A549 (cell line): ENCODE measurements at regions not wholly inside any gene's neighbourhood (a gene's known extent, or its start where the extent isn't known, plus 50 kb on each side); places are given as distances from the start of the nearest gene placed in this dataset.

Experiments
- ATAC-seq, 2 experiments: fragments of 200-7000 bp in 1 of 2; fragments of >200 bp in 1 of 2; cut with Nextera tagmentation in 1 of 2; cut with Tn5 transposase in 1 of 2; 3 replicates each; pipeline versions ENCODE4 v1.8.0 to v1.9.1; 2018 to 2020; ENCODE audit warnings: mild to moderate bottlenecking in 1 of 2, moderate library complexity in 1 of 2
- CTCF ChIA-PET: fragments of 300-600 bp; sonication (Branson Sonifier 250); formaldehyde crosslinking; extraction: SDS; loops from one replicate; lab custom pipeline; 2021; ENCODE audit warnings: antibody characterized with exemption, inconsistent platforms; lab: Yijun Ruan, JAX
- POLR2A ChIA-PET: fragments of 350-600 bp; formaldehyde crosslinking; extraction: SDS; loops from one replicate; lab custom pipeline; 2021; ENCODE audit warnings: antibody characterized with exemption, inconsistent platforms; lab: Yijun Ruan, JAX
- DNase-seq, 2 experiments: peaks; one replicate each; pipeline versions ENCODE4 v3.0.0 to v3.0.0-alpha.2; 2011 to 2016; ENCODE audit warnings: low read depth in 1 of 2, low spot score in 1 of 2
- FAIRE-seq: peaks from 2 replicates; lab custom pipeline; 2011; peaks lifted over from hg19 to GRCh38; lab: Jason Lieb, UNC
- H3K27ac ChIP-seq, 2 experiments: fragments of >200 bp; sonication (Bioruptor Twin); formaldehyde crosslinking; 3 replicates each; pipeline ENCODE4 v1.5.1; 2016 to 2017
- H3K4me1 ChIP-seq: fragments of >200 bp; sonication (Bioruptor Twin); formaldehyde crosslinking; 3 replicates; pipeline ENCODE4 v1.6.1; 2016
- H3K4me2 ChIP-seq: fragments of >200 bp; sonication (Bioruptor Twin); formaldehyde crosslinking; 3 replicates; pipeline ENCODE4 v1.6.1; 2016
- H3K4me3 ChIP-seq: fragments of >200 bp; sonication (Bioruptor Twin); formaldehyde crosslinking; 3 replicates; pipeline ENCODE4 v1.5.1; 2016
- H3K9me3 ChIP-seq: fragments of >200 bp; sonication (Bioruptor Twin); formaldehyde crosslinking; 3 replicates; pipeline ENCODE4 v1.6.1; 2016
- CBX2 ChIP-seq: fragments of 200-600 bp; sonication (generic); IDR thresholded peaks from 2 replicates; pipeline ENCODE4 v1.6.1; 2016; ENCODE audit warnings: low read depth, mild to moderate bottlenecking, borderline replicate concordance
- CEBPB ChIP-seq, 2 experiments: fragments of >200 bp in 1 of 2; sonication (Bioruptor Twin) in 1 of 2; formaldehyde crosslinking in 1 of 2; IDR thresholded peaks; 2 replicates each; pipeline ENCODE4 v1.6.1; 2012 to 2016
- CHD2 ChIP-seq: fragments of 150-350 bp; IDR thresholded peaks from 2 replicates; pipeline ENCODE4 v1.6.1; 2014; ENCODE audit warnings: low read length; ENCODE audit not compliant: partially characterized antibody
- EHF ChIP-seq: fragments of 250-450 bp; sonication (Bioruptor Pico); IDR thresholded peaks from 2 replicates; pipeline ENCODE4 v1.5.0; 2020; ENCODE audit warnings: mild to moderate bottlenecking
- FOSB ChIP-seq: fragments of 250-450 bp; sonication (Bioruptor Pico); IDR thresholded peaks from 2 replicates; pipeline ENCODE4 v1.5.0; 2020; ENCODE audit warnings: mild to moderate bottlenecking, moderate library complexity
- GATA3 ChIP-seq: IDR thresholded peaks from 2 replicates; pipeline ENCODE4 v1.6.1; 2012; ENCODE audit warnings: borderline replicate concordance
- HDAC2 ChIP-seq: fragments of 200-600 bp; sonication (generic); IDR thresholded peaks from 2 replicates; pipeline ENCODE4 v1.6.1; 2016
- HES2 ChIP-seq: fragments of >200 bp; sonication (Bioruptor Twin); formaldehyde crosslinking; IDR thresholded peaks from 2 replicates; pipeline ENCODE4 v1.6.1; 2016
- HOXA7 ChIP-seq: fragments of 250-450 bp; sonication (Bioruptor Pico); IDR thresholded peaks from 2 replicates; pipeline ENCODE4 v1.5.0; 2020; ENCODE audit warnings: mild to moderate bottlenecking, moderate library complexity
- KDM1A ChIP-seq: fragments of 200-600 bp; sonication (generic); IDR thresholded peaks from 2 replicates; pipeline ENCODE4 v1.6.1; 2016; ENCODE audit warnings: low read depth, mild to moderate bottlenecking
- MAFK ChIP-seq: fragments of 450-650 bp; IDR thresholded peaks from 2 replicates; pipeline ENCODE4 v1.6.1; 2014; ENCODE audit not compliant: partially characterized antibody
- MAZ ChIP-seq: fragments of 150-350 bp; IDR thresholded peaks from 2 replicates; pipeline ENCODE4 v1.6.1; 2014; ENCODE audit warnings: antibody characterized with exemption, low read depth, low read length, borderline replicate concordance
- MYC ChIP-seq: IDR thresholded peaks from 2 replicates; pipeline ENCODE4 v1.6.1; 2012; ENCODE audit warnings: mild to moderate bottlenecking, inconsistent platforms, low read length, improper control_type of control experiment, borderline replicate concordance
- NFE2L2 ChIP-seq: fragments of 150-350 bp; conservative IDR thresholded peaks from 2 replicates; pipeline ENCODE4 v1.6.1; 2014; ENCODE audit warnings: low read length
- PBX3 ChIP-seq: IDR thresholded peaks from 2 replicates; pipeline ENCODE4 v1.6.1; 2012
- RARB ChIP-seq: fragments of 250-450 bp; sonication (Bioruptor Pico); IDR thresholded peaks from 2 replicates; pipeline ENCODE4 v1.8.0; 2021; ENCODE audit warnings: mild to moderate bottlenecking, moderate library complexity
- SMC3 ChIP-seq: fragments of >200 bp; sonication (Bioruptor Twin); formaldehyde crosslinking; IDR thresholded peaks from 3 replicates; pipeline ENCODE4 v1.6.1; 2018; ENCODE audit warnings: inconsistent platforms
- SREBF2 ChIP-seq: fragments of 450-650 bp; IDR thresholded peaks from 2 replicates; pipeline ENCODE4 v1.6.1; 2014; ENCODE audit warnings: mild to moderate bottlenecking, moderate library complexity
- TFCP2L1 ChIP-seq: fragments of 250-450 bp; sonication (Bioruptor Pico); IDR thresholded peaks from 2 replicates; pipeline ENCODE4 v1.5.0; 2021; ENCODE audit warnings: mild to moderate bottlenecking
- ZC3H11A ChIP-seq: fragments of 450-650 bp; IDR thresholded peaks from 2 replicates; pipeline ENCODE4 v1.6.1; 2014; ENCODE audit warnings: antibody characterized with exemption, mild to moderate bottlenecking
- ZFP36 ChIP-seq: fragments of 450-650 bp; IDR thresholded peaks from 2 replicates; pipeline ENCODE4 v1.6.1; 2014; ENCODE audit warnings: borderline replicate concordance; ENCODE audit not compliant: partially characterized antibody
- ZSCAN20 ChIP-seq: fragments of 250-450 bp; sonication (Bioruptor Pico); IDR thresholded peaks from 2 replicates; pipeline ENCODE4 v1.8.0; 2022; ENCODE audit warnings: mild to moderate bottlenecking, moderate library complexity
- WGBS: methylation state at CpG from one replicate; pipeline ENCODE4 v1.1.6; 2017; ENCODE audit errors: missing lambda C conversion rate; 5-methylcytosine and 5-hydroxymethylcytosine counted together

GRCh38 chr10:64555666-64556065 lies 1034.5 kb downstream of the REEP3 start:
- Histone ChIP-seq H3K4me3 (no peak overlapping the region), H3K9me3 (no peaks in the 10 kb centered on the region), H3K4me1 (no peaks in the 10 kb centered on the region), H3K27ac (no peak overlapping the region)
- POLR2A ChIA-PET: no interaction called here
- ATAC-seq (no peak), DNase-seq (no peak)
- WGBS: 0% methylated on average over 5 of the region's 5 CpGs
- CTCF ChIA-PET: no interaction called here
- no peak for TF ChIP-seq HOXA7 (CRISPR knock-in tag)
- TF ChIP-seq HES2: no peak
- no peak for TF ChIP-seq SMC3
- TF ChIP-seq HDAC2: no peak
- no peak for TF ChIP-seq TFCP2L1 (CRISPR knock-in tag)
- no peak for TF ChIP-seq ZSCAN20 (CRISPR knock-in tag)
- no peak for TF ChIP-seq GATA3
- TF ChIP-seq ZFP36: no peak
- no peak for TF ChIP-seq MAZ
- no peak for TF ChIP-seq SREBF2
- no peak for TF ChIP-seq KDM1A
- no peak for TF ChIP-seq MAFK
- no peak for TF ChIP-seq MYC
- no peak for TF ChIP-seq NFE2L2
- no peak for TF ChIP-seq CEBPB (IDR thresholded peaks at IDR 0.05)
- TF ChIP-seq, all 56 proteins: peak for 0
- FAIRE-seq: no peak
- H3K4me2 ChIP-seq: no peak overlapping the region

DNA sequence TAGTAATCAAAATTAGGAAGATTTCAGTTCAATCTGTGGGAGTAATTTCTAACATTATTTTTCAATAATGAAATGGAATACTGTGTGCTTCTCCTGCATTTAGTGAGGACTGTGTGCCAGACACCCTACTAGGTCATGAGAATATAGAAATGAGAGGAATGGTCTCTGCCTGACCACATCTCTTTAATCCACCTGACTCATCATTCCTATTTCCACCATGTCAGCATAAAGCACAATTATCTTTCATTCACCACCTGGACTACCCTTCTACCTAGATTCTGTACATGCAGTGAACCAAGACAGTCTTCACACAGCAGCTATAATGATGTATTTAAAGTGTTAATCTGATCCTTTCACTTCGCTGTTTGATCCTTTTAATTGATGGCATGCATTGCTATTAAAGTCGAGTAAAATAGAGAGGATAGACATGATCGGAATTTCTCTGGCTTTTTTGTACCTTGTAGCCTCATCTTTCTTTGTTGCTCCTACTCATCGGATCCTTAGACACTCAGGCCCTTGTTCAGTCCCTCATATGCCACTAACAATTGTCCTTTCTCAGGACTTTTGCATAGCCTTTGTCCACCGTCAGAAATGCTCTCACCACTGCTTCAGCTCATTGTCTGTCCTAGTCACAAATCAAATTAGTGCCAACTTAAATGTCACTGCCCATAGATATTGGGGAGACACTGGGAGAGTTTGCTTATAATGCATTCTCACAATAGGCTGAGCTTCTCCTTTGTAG lies 1037.1 kb downstream of the REEP3 start:
- DNase-seq (no peak), ATAC-seq (no peak), FAIRE-seq (no peak)
- 0% methylated on average over 5 of the region's 5 CpGs for WGBS
- TF ChIP-seq PBX3 (no peak), ZC3H11A (no peak), MAFK (peak; percentile 46), CBX2 (no peak), FOSB (no peak), CHD2 (no peak), RARB (CRISPR knock-in tag) (no peak)
- POLR2A ChIA-PET: no interaction called here
- Histone ChIP-seq H3K9me3 (no peaks in the 10 kb centered on the region), H3K4me1 (no peaks in the 10 kb centered on the region), H3K4me2 (no peak overlapping the region), H3K4me3 (no peak overlapping the region), H3K27ac (no peak overlapping the region)
- CTCF ChIA-PET: no interaction called here

DNA sequence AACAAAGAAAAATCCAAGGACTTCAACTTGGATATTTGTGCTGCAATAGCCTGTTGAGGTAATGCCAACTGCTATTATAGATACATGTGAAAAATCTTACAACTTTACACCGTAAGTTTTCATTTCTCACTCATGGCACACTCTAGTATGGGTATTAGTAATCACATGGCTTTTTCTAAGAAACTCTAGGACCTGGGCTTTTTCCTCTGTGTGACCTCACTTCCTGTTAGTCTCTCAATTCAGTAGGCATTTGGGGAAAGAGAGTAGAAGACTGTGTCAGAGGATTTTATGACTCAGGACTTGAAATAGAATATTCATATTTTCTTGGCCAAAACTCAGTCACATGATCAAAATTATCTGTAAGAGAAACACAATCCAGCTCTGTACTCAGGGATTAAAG lies 1049.9 kb downstream of the REEP3 start:
- ChIA-PET CTCF (no interaction called here), POLR2A (no interaction called here)
- Histone ChIP-seq H3K4me3 (no peak overlapping the region), H3K4me2 (no peak overlapping the region), H3K4me1 (no peaks in the 10 kb centered on the region), H3K27ac (no peak overlapping the region), H3K9me3 (no peaks in the 10 kb centered on the region; the same call in 2 of the 3 replicates)
- ATAC-seq (no peak), DNase-seq (no peak), FAIRE-seq (no peak)
- WGBS: 8% methylated on average over 1 of the region's 1 CpG
- TF ChIP-seq EHF: no peak
